ENCODE measurements at regions not wholly inside any gene's neighbourhood (a gene's known extent, or its start where the extent isn't known, plus 50 kb on each side); places are given as distances from the start of the nearest gene placed in this dataset.

GRCh38 chr4:134471569-134471968 is 270.0 kb upstream of the PABPC4L start:
- DNase-seq = no peak

DNA sequence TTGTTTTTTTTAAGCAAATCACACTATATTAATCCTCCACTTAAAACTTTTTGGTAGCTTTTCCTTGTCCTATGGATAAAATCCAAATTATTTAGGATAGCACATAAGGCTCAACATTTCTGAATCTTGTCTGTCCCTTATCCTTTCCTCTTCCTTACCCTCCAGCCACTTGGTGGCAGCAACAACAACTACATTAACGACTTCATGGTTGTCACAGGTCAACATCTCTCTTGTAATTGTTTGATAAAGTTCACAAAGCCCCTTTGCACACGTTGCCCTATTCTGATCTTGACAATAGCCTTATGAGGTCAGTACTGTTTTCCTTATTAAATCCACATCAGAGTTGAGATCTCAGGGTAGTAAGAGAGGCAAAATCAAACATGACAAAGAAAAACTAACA is 269.0 kb upstream of the PABPC4L start:
- DNase-seq = no peak

DNA sequence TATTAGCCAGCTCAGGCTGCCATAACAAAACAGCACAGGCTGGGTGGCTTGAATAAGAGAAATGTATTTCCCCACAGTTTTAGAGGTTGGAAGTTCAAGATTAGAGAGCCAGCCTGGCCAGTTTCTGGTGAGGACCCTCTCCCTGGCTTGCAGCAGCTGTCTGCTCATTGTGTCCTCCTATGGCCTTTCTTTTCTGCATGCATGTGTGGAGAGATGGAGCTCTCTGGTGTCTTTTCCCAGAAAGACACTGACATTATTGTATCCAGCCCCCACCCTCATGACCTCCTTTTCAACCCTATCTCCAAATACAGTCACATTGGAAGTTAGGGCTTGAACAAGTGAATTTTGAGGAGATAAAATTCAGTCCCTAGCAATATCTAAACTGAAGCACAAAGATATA is 263.8 kb upstream of the PABPC4L start:
- no peak for DNase-seq

DNA sequence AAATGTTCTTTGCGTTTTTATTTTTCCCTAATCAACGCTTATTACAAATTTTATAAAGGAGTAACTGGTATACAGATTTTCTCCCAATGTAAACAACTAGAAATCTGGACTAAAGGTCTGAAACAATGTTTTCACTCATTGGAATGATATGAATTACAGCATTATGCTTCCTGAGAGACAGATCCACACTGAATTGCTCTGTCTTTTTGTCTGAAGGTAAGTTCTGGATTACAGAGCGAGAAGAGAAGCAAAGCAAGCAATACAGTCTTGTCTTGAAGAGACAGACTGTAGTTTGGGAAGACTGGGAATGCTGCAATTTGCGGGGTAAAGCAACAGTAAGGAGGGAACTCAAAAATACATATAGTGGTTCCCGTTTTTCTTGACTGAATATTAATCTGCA is 262.2 kb upstream of the PABPC4L start:
- no peak for DNase-seq

- DNase-seq = no peak
Observed at GRCh38 chr4:134426821-134427220, 225.2 kb upstream of the PABPC4L start.

GRCh38 chr4:134425756-134426155 is 224.2 kb upstream of the PABPC4L start:
- no peak for DNase-seq

- no peak for DNase-seq
Observed at GRCh38 chr4:134422776-134423175, 221.2 kb upstream of the PABPC4L start.

GRCh38 chr4:134421734-134422133 is 220.1 kb upstream of the PABPC4L start:
- no peak for DNase-seq

GRCh38 chr4:134408897-134409296 is 207.3 kb upstream of the PABPC4L start:
- DNase-seq = no peak

- no peak for DNase-seq
Observed at GRCh38 chr4:134401798-134402197, 200.2 kb upstream of the PABPC4L start.

DNA sequence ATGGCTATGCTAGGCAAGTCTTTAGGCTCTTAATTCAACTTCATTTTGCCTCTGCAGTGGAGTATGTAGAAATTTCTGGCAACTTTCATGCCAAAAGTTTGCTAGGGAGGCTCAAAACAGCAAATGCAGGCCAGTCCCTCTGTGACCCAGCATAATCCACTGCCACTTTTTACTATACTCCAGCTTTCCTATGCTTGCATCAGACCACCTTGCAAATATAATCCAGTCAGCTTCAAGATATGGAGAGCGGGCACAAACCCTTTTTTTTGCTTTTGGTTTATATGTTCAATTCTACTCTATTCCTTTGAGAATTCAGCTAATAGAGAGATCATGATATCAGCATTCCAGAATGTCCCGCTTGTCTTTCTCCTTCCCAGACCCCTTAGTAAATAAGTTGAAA is 192.0 kb upstream of the PABPC4L start:
- DNase-seq = no peak

GRCh38 chr4:134390319-134390718 is 188.7 kb upstream of the PABPC4L start:
- no peak for DNase-seq

DNA sequence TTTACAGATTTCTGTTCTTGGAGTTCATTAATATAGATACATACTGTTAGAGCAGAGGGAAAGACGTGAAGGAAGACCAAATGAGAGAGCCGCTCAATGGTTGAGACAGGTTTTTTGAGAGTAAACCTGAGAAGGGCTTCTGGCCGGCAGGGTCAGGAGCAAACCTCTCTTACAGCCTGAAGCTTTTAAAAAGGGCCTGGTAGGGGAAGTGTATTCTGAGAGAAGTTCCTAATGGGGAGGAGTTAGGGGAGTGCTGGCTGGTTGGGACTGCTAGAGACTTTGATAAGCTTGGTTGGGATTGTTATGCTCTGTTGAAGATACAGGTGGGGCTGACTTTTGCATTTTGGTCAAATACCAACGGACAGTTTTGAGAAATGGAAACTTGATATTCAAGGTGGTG is 186.8 kb upstream of the PABPC4L start:
- no peak for DNase-seq

- DNase-seq = no peak
Observed at GRCh38 chr4:134382478-134383227, 181.1 kb upstream of the PABPC4L start.

DNA sequence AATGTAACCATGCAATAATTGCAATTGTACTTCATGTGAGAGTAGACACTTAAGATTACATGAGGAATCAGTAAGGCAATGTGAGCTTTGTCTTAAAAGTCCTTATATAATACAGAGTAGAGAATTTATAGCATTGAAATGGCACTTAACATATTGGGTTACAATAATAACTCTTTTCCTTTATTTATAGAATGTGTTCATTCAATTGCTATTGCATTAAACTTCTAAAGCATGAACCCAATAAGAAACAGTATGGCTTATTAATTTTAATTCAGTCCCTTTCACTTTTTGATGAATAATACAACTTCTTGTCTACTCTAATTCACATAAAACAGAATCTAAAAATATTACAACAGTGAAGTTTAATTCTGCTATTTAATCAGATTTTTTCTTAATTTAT is 174.2 kb upstream of the PABPC4L start:
- DNase-seq = no peak

- no peak for DNase-seq
Observed at GRCh38 chr4:134365852-134366251, 164.3 kb upstream of the PABPC4L start.

DNA sequence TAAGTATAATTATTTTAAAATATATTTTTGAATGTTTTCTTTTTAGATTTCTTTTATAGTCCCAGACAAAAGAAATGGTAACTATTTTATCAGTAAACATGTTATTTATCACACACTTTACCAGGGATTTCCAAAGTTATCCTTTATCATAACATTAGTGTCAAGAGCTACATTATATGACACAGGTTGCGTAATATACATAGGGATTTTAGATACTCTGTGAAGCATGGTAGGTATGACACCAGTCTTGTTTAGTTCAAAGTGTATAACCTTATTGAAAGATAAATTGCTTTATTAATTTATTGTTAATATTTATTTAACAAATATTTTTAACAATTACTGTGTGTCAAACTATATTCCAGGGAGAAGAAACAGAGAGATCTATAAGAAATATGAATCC is 163.3 kb upstream of the PABPC4L start:
- no peak for DNase-seq

GRCh38 chr4:134345244-134345643 is 143.7 kb upstream of the PABPC4L start:
- DNase-seq = no peak

GRCh38 chr4:134343656-134344055 is 142.1 kb upstream of the PABPC4L start:
- DNase-seq = no peak

DNA sequence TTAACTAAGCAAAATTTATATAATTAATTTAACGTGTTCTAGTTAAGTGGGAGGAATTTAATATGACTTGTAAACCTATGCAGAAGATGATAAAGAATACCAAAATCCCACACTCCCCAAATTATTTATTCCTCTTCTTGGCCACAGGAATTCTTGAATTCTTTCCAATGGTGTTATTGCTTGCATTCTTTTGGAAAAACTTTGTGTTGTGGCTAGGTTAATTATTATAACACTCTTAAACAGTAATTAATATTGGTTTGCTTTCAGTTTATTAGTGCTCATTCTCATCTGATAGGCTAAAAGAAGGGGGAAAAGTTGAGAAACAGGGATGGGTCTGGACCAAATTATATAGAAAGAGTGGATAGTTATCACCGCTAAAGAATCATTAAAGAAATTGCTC is 141.5 kb upstream of the PABPC4L start:
- DNase-seq = no peak

GRCh38 chr4:134337574-134337973 is 136.0 kb upstream of the PABPC4L start:
- no peak for DNase-seq

GRCh38 chr4:134328741-134329140 is 127.2 kb upstream of the PABPC4L start:
- no peak for DNase-seq

- DNase-seq = no peak
Observed at GRCh38 chr4:134327274-134328122, 125.9 kb upstream of the PABPC4L start.

DNA sequence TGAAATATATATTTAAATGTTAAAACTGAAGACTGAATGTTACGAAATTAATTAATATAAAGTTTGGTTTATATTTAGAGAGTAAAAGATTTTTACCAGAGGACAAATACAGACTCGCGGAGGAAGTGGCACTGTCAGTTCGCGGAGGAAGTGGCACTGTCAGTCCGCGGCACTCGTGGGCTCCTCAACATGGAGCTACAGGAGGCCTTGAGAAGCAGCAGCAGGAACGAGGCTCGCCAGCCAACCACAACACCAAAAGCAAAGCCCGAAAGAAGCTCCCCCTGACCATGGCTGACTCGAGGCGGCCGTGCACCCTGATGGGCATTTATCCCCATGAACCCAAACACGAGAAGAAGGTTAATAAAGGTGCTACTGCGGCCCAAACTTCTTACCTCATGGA is 125.3 kb upstream of the PABPC4L start:
- no peak for DNase-seq
